MCF 10A (cell line): ENCODE measurements at regions not wholly inside any gene's neighbourhood (a gene's known extent, or its start where the extent isn't known, plus 50 kb on each side); places are given as distances from the start of the nearest gene placed in this dataset.
A peak's percentile ranks its signal among the peaks of the same experiment; 100 is the strongest.

Experiments
- BruUV-seq: library from RNA; stranded (reverse); fragments of 400-500 nt; replicated peaks from 2 replicates; lab custom pipeline; 2021; lab: Mats Ljungman, UMichigan
- CTCF ChIA-PET: fragments of 300-600 bp; sonication (Branson Sonifier 250); formaldehyde crosslinking; extraction: SDS; loops from one replicate; lab custom pipeline; 2021; ENCODE audit warnings: antibody characterized with exemption, inconsistent platforms; lab: Yijun Ruan, JAX
- POLR2A ChIA-PET: fragments of 300-600, 350-650 bp; sonication (Branson Sonifier 250); formaldehyde crosslinking; extraction: SDS; loops from one replicate; lab custom pipeline; 2020; ENCODE audit warnings: antibody characterized with exemption, inconsistent platforms; lab: Yijun Ruan, JAX
- DNase-seq: peaks from one replicate; pipeline ENCODE4 v3.0.0-alpha.2; 2018; ENCODE audit not compliant: unreplicated experiment
- H3K27ac Mint-ChIP-seq: one replicate; pipeline ENCODE4 v1.8.0; 2022; ENCODE audit warnings: mild to moderate bottlenecking, low read depth, mixed read lengths; ENCODE audit not compliant: unreplicated experiment
- H3K27me3 Mint-ChIP-seq: one replicate; pipeline ENCODE4 v1.8.0; 2022; ENCODE audit warnings: mixed read lengths; ENCODE audit not compliant: insufficient read depth, unreplicated experiment
- H3K36me3 Mint-ChIP-seq: one replicate; pipeline ENCODE4 v1.8.0; 2022; ENCODE audit warnings: mild to moderate bottlenecking, moderate library complexity, mixed read lengths; ENCODE audit not compliant: insufficient read depth, unreplicated experiment
- H3K4me1 Mint-ChIP-seq: one replicate; pipeline ENCODE4 v1.8.0; 2022; ENCODE audit warnings: mixed read lengths; ENCODE audit not compliant: insufficient read depth, unreplicated experiment
- H3K4me3 Mint-ChIP-seq: one replicate; pipeline ENCODE4 v1.8.0; 2022; ENCODE audit warnings: mild to moderate bottlenecking, moderate library complexity, mixed read lengths; ENCODE audit not compliant: unreplicated experiment
- H3K9me3 Mint-ChIP-seq: one replicate; pipeline ENCODE4 v1.8.0; 2022; ENCODE audit warnings: mixed read lengths; ENCODE audit not compliant: unreplicated experiment
- intact Hi-C: fragments of 100-400 bp; cut with micrococcal nuclease; formaldehyde crosslinking; loops from 2 replicates; pipeline ENCODE4 v1.14.1; 2022
- TF ChIP-seq, protein P1 (sequence below): fragments of 200-600 bp; IDR thresholded peaks from one replicate; pipeline ENCODE4 v1.8.0; 2022; ENCODE audit warnings: antibody characterized with exemption, mild to moderate bottlenecking; ENCODE audit not compliant: unreplicated experiment

DNA sequence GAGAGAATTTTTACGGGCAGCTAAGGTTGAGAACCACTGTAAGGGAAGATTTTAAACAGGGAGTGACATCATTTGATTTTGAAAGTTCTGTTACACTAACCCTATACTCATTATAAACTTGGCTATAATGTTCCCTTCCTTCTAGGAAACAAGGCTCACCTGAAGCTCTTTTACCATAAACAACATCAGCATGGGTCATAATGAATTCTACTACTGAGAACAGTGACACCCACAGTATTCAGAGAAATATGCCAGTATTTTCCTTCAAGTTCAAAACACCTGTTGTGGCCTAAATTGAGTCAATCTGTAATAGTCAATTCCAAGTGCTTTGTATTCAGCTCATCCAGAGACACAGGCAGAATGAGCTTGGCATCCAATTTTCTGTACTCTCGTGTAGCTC lies 175.3 kb upstream of the STT3B start:
- no TSS peak for BruUV-seq
- POLR2A ChIA-PET: interaction anchor here (0.7 to 1.8 kb wide), 5 partner anchors 10 to 537 kb away, joined by 3 to 9 read pairs (median 3); partner anchors contain the start of gene STT3B
- Mint-ChIP-seq H3K4me3 (no peak overlapping the region), H3K4me1 (peaks cover 6% of the 10 kb centered on the region), H3K27me3 (no peaks in the 10 kb centered on the region), H3K27ac (peak overlapping the region; percentile 65), H3K9me3 (no peaks in the 10 kb centered on the region), H3K36me3 (no peaks in the 10 kb centered on the region)
- TF ChIP-seq, protein P1, sequence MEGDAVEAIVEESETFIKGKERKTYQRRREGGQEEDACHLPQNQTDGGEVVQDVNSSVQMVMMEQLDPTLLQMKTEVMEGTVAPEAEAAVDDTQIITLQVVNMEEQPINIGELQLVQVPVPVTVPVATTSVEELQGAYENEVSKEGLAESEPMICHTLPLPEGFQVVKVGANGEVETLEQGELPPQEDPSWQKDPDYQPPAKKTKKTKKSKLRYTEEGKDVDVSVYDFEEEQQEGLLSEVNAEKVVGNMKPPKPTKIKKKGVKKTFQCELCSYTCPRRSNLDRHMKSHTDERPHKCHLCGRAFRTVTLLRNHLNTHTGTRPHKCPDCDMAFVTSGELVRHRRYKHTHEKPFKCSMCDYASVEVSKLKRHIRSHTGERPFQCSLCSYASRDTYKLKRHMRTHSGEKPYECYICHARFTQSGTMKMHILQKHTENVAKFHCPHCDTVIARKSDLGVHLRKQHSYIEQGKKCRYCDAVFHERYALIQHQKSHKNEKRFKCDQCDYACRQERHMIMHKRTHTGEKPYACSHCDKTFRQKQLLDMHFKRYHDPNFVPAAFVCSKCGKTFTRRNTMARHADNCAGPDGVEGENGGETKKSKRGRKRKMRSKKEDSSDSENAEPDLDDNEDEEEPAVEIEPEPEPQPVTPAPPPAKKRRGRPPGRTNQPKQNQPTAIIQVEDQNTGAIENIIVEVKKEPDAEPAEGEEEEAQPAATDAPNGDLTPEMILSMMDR: no peak
- CTCF ChIA-PET: no interaction called here
- intact Hi-C loops: no loop called here
- no peak for DNase-seq

DNA sequence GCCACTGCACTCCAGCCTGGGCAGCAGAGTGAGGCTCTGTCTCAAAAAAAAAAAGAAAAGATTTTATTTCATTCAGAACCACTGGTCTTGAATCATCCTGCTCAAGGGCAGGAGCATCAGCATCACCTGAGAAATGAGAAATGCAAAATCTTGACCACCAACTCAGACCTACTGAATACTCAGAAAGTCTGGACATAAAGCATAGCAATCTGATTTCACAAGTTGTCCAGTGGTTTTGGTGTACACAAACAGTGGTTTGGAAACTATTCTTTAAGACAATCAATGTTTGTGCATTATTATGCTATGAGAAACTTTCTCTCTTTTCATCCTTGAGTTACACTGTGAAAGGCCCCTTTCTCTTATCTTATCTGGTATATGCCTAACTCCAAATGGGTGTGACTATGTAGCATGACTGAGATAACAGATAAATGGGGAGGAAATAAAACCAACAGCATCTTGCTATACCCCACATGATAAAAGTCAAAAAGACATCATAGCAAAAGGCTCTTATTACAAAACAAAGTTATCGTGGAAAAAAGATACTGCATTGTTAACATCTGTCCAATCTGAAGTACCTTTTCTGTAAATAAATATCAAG lies 174.2 kb upstream of the STT3B start:
- BruUV-seq: no TSS peak
- no peaks in the 10 kb centered on the region for H3K27me3 Mint-ChIP-seq
- intact Hi-C loops: no loop called here
- no peak for DNase-seq
- POLR2A ChIA-PET: interaction anchor here (0.6 to 1.8 kb wide), 5 partner anchors 9 to 173 kb away, joined by 3 to 9 read pairs (median 3); partner anchors contain the start of gene STT3B
- no peaks in the 10 kb centered on the region for H3K9me3 Mint-ChIP-seq
- no peak overlapping the region for H3K27ac Mint-ChIP-seq
- peaks cover 6% of the 10 kb centered on the region for H3K4me1 Mint-ChIP-seq
- no peaks in the 10 kb centered on the region for H3K36me3 Mint-ChIP-seq
- no peak overlapping the region for H3K4me3 Mint-ChIP-seq
- TF ChIP-seq, protein P1: no peak
- CTCF ChIA-PET: no interaction called here

DNA sequence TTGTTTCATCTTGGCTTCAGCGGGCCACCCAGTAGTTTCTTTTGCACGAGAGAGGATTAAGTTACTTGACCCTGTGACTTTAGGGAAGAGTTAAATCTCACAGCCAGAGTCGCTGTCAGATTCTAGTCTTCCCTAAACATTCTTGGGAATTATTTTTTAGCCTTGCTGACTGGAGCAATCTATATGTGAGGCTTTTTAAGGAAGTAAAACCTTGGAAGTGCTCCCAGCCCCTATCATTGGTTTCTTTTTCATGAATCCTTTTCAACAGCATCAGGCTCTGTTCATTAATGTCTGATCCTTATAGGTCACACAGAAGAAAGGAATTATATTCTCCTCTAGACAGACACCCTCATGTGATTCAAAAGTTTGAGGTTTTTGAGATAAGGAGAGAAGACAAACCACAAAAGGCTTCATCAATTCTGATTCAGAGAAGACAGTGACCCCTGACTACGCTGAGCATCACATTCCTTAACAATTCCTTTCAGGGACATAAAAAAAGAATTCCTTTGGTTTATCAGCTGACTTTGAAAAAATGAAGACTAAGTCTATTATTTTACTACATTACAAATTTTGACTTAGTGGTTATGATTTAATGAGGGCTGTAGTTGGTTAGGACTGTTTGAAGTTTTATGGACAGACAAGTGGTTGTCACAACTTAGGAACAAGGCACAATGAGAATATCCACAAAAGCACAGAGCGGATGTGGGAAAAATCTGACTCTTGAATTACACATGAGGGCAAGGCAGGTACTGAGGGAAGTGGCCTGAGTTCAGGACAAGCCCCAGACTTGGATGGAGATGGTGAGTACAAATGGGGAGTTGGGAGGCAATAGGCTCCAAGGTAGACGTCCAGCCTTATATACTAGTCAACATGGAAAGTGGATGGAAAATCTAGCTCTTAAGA lies 171.1 kb upstream of the STT3B start:
- intact Hi-C loops: no loop called here
- no peaks in the 10 kb centered on the region for H3K36me3 Mint-ChIP-seq
- no TSS peak for BruUV-seq
- ChIA-PET CTCF (no interaction called here), POLR2A (no interaction called here)
- no peak overlapping the region for H3K4me3 Mint-ChIP-seq
- no peak for DNase-seq
- no peak overlapping the region for H3K27ac Mint-ChIP-seq
- TF ChIP-seq, protein P1: no peak
- H3K27me3 Mint-ChIP-seq: no peaks in the 10 kb centered on the region
- peaks cover 12% of the 10 kb centered on the region for H3K4me1 Mint-ChIP-seq
- H3K9me3 Mint-ChIP-seq: no peaks in the 10 kb centered on the region

DNA sequence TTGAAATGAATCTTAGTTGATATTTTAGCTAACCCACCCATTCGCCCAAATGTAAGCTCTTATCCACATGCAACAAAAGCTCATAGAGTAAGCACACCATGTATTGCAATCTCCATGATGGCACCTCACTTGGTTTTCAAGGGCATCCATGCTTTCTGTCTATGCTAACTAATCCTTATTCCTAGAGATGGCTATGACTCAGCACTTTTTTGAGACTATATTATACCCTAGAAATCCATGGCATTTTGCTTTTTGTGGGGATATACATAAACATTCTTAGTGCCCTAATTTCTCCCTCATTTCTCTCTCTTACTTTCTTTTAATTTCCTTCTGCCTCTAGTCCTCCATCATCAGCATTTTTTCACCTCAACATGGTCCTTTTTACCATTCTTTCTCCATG lies 168.5 kb upstream of the STT3B start:
- no peak overlapping the region for H3K4me3 Mint-ChIP-seq
- ChIA-PET CTCF (interaction anchor here (1.3 kb wide), 1 partner anchor 36 kb away, joined by 3 read pairs; no protein-coding TSS in a partner anchor), POLR2A (interaction anchor here (0.6 to 1.3 kb wide), 3 partner anchors 13 to 435 kb away, joined by 3 read pairs; no protein-coding TSS in a partner anchor)
- no peak for DNase-seq
- BruUV-seq: no TSS peak
- peaks cover 6% of the 10 kb centered on the region for H3K4me1 Mint-ChIP-seq
- no peaks in the 10 kb centered on the region for H3K9me3 Mint-ChIP-seq
- intact Hi-C loops: no loop called here
- H3K36me3 Mint-ChIP-seq: no peaks in the 10 kb centered on the region
- TF ChIP-seq, protein P1: no peak
- H3K27me3 Mint-ChIP-seq: no peaks in the 10 kb centered on the region
- H3K27ac Mint-ChIP-seq: no peak overlapping the region
